ENCODE measurements at regions not wholly inside any gene's neighbourhood (a gene's known extent, or its start where the extent isn't known, plus 50 kb on each side); places are given as distances from the start of the nearest gene placed in this dataset.

DNA sequence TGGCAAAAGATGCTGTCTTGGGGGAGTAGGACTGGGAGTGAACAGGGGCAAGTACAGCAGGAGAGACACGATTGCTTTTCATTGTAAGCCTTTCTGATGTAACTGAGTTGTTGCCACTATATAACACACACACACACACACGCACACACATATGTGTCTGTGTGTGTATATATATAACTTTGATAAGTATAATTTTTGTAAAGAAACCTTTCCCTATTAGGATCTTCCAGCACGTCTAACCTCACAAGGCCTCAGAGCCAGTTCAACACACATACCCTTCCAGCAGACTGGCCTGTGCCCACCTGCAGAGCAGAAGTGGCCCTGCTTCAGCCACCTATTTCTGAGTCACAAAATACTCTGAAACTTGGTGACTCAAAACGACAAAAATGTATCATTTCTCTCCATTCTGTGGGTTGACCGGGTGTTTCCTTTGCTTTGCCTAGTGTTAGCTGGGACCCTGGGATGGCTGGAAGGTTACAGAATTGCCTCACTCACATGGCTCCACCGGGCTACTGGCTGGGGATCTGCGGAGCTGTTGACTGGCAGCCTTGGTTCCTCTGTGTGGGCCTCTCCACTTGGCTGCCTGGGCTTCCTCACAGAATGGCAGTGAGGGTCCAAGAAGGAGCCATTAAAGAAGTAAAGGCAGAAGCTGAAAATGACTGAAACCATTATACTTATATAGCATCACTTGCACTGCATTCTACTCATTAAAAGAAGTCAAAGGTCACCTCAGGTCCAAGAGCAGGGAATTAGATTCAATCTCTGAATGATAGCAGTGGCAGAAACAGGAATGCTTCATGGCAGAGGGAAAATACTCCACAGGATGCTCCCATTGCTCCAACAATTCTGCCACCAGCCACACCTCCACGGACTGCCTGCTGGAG is 126.4 kb downstream of the BANF2 start:
- TF ChIP-seq POLR2A (IDR thresholded peaks at IDR 0.05) = no peak
- TF ChIP-seq, protein P1, sequence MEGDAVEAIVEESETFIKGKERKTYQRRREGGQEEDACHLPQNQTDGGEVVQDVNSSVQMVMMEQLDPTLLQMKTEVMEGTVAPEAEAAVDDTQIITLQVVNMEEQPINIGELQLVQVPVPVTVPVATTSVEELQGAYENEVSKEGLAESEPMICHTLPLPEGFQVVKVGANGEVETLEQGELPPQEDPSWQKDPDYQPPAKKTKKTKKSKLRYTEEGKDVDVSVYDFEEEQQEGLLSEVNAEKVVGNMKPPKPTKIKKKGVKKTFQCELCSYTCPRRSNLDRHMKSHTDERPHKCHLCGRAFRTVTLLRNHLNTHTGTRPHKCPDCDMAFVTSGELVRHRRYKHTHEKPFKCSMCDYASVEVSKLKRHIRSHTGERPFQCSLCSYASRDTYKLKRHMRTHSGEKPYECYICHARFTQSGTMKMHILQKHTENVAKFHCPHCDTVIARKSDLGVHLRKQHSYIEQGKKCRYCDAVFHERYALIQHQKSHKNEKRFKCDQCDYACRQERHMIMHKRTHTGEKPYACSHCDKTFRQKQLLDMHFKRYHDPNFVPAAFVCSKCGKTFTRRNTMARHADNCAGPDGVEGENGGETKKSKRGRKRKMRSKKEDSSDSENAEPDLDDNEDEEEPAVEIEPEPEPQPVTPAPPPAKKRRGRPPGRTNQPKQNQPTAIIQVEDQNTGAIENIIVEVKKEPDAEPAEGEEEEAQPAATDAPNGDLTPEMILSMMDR (IDR thresholded peaks at IDR 0.05) = no peak
